Activated gamma-delta T cell treated with anti-CD3 and anti-CD28 coated beads, Interleukin-2, amount 50 U/mL, for 16 hours (primary cell): ENCODE measurements at regions not wholly inside any gene's neighbourhood (a gene's known extent, or its start where the extent isn't known, plus 50 kb on each side); places are given as distances from the start of the nearest gene placed in this dataset.

ENCODE experiments used
- DNase-seq: peaks from one replicate; pipeline ENCODE4 v3.0.0-alpha.2; 2020; ENCODE audit warnings: low read depth

GRCh38 chr9:106324591-106325280, 538.2 kb upstream of the ZNF462 start:
- DNase-seq, result no peak

GRCh38 chr9:106326493-106326892, 536.5 kb upstream of the ZNF462 start:
- DNase-seq, result no peak

- DNase-seq, result no peak
These were observed 529.5 kb upstream of the ZNF462 start for GRCh38 chr9:106333481-106333880.

- no peak for DNase-seq
These were observed 528.9 kb upstream of the ZNF462 start for GRCh38 chr9:106334081-106334480.

- DNase-seq, result no peak
These were observed 523.1 kb upstream of the ZNF462 start for GRCh38 chr9:106339882-106340281.

GRCh38 chr9:106350777-106351176, 512.2 kb upstream of the ZNF462 start:
- no peak for DNase-seq

- DNase-seq, result no peak
These were observed 506.0 kb upstream of the ZNF462 start for GRCh38 chr9:106356924-106357323.

- DNase-seq, result no peak
These were observed 504.6 kb upstream of the ZNF462 start for GRCh38 chr9:106358331-106358730.

- no peak for DNase-seq
These were observed 486.3 kb upstream of the ZNF462 start for GRCh38 chr9:106376689-106377088.

- DNase-seq, result no peak
These were observed 479.9 kb upstream of the ZNF462 start for GRCh38 chr9:106383072-106383471.

- no peak for DNase-seq
These were observed 475.0 kb upstream of the ZNF462 start for GRCh38 chr9:106387965-106388364.

GRCh38 chr9:106393226-106393625, 469.7 kb upstream of the ZNF462 start:
- no peak for DNase-seq

GRCh38 chr9:106400170-106400569, 462.8 kb upstream of the ZNF462 start:
- DNase-seq, result no peak

GRCh38 chr9:106400950-106401349, 462.0 kb upstream of the ZNF462 start:
- DNase-seq, result no peak

GRCh38 chr9:106403081-106403480, 459.9 kb upstream of the ZNF462 start:
- DNase-seq, result no peak

- DNase-seq, result no peak
These were observed 458.8 kb upstream of the ZNF462 start for GRCh38 chr9:106404137-106404536.

- no peak for DNase-seq
These were observed 457.0 kb upstream of the ZNF462 start for GRCh38 chr9:106405871-106406435.

- DNase-seq, result no peak
These were observed 448.9 kb upstream of the ZNF462 start for GRCh38 chr9:106414042-106414441.

- no peak for DNase-seq
These were observed 445.3 kb upstream of the ZNF462 start for GRCh38 chr9:106417685-106418084.

GRCh38 chr9:106419829-106420228, 443.1 kb upstream of the ZNF462 start:
- no peak for DNase-seq

GRCh38 chr9:106420511-106420944, 442.4 kb upstream of the ZNF462 start:
- DNase-seq, result no peak

- DNase-seq, result no peak
These were observed 441.2 kb upstream of the ZNF462 start for GRCh38 chr9:106421772-106422171.

GRCh38 chr9:106423575-106423974, 439.4 kb upstream of the ZNF462 start:
- no peak for DNase-seq

GRCh38 chr9:106432631-106433030, 430.3 kb upstream of the ZNF462 start:
- no peak for DNase-seq
